GM23338 (cell line): ENCODE measurements at regions not wholly inside any gene's neighbourhood (a gene's known extent, or its start where the extent isn't known, plus 50 kb on each side); places are given as distances from the start of the nearest gene placed in this dataset.

ENCODE experiments used
- ATAC-seq: fragments of 200-7000 bp; cut with Tn5 transposase; 3 replicates; pipeline ENCODE4 v1.9.1; 2020
- DNase-seq: peaks from one replicate; pipeline ENCODE4 v3.0.0-alpha.2; 2015; ENCODE audit warnings: low spot score
- H2AFZ ChIP-seq: fragments of 200-600 bp; sonication (generic); 2 replicates; pipeline ENCODE4 v1.8.0; 2016; ENCODE audit warnings: antibody characterized with exemption, mild to moderate bottlenecking, moderate library complexity
- H3F3A ChIP-seq: fragments of 200-600 bp; sonication (generic); replicated peaks from 2 replicates; pipeline ENCODE4 v1.8.0; 2017; ENCODE audit warnings: antibody characterized with exemption, mixed run types, low read depth
- H3K27ac ChIP-seq: fragments of 200-600 bp; sonication (generic); 2 replicates; pipeline ENCODE4 v1.6.1; 2016; ENCODE audit warnings: low read depth
- H3K27me3 ChIP-seq: fragments of 200-600 bp; sonication (generic); 2 replicates; pipeline ENCODE4 v1.8.0; 2016; ENCODE audit warnings: mild to moderate bottlenecking, mixed run types, moderate library complexity; ENCODE audit not compliant: insufficient read depth
- H3K36me3 ChIP-seq: fragments of 200-600 bp; sonication (generic); 2 replicates; pipeline ENCODE4 v1.8.0; 2016; ENCODE audit warnings: mild to moderate bottlenecking; ENCODE audit not compliant: insufficient read depth
- H3K4me1 ChIP-seq: fragments of 200-600 bp; sonication (generic); 2 replicates; pipeline ENCODE4 v1.8.0; 2016; ENCODE audit warnings: mild to moderate bottlenecking, moderate library complexity; ENCODE audit not compliant: insufficient read depth
- H3K4me2 ChIP-seq: fragments of 200-600 bp; sonication (generic); 2 replicates; pipeline ENCODE4 v1.7.1; 2017; ENCODE audit warnings: mixed run types
- H3K4me3 ChIP-seq: fragments of 200-600 bp; sonication (generic); 2 replicates; pipeline ENCODE4 v1.6.1; 2016; ENCODE audit warnings: mixed run types
- H3K79me2 ChIP-seq: fragments of 200-600 bp; sonication (generic); replicated peaks from 2 replicates; pipeline ENCODE4 v1.8.0; 2017; ENCODE audit warnings: mild to moderate bottlenecking; ENCODE audit not compliant: insufficient read depth
- H3K9me2 ChIP-seq: fragments of 200-600 bp; sonication (generic); 2 replicates; pipeline ENCODE4 v1.8.0; 2017; ENCODE audit not compliant: insufficient read depth
- H4K20me1 ChIP-seq: fragments of 200-600 bp; sonication (generic); replicated peaks from 2 replicates; pipeline ENCODE4 v1.8.0; 2017; ENCODE audit warnings: mild to moderate bottlenecking; ENCODE audit not compliant: insufficient read depth
- H3K27ac Mint-ChIP-seq: 2 replicates; pipeline ENCODE4 v1.8.0; 2020; ENCODE audit warnings: inconsistent platforms, mild to moderate bottlenecking, moderate library complexity, mixed read lengths
- H3K27me3 Mint-ChIP-seq: 3 replicates; pipeline ENCODE4 v1.8.0; 2022; ENCODE audit warnings: low read depth, mild to moderate bottlenecking, moderate library complexity, mixed read lengths, inconsistent platforms; ENCODE audit not compliant: insufficient read depth, poor library complexity
- H3K36me3 Mint-ChIP-seq: 3 replicates; pipeline ENCODE4 v1.8.0; 2021; ENCODE audit warnings: low read depth, mild to moderate bottlenecking, inconsistent platforms, moderate library complexity, mixed read lengths
- H3K4me1 Mint-ChIP-seq: 3 replicates; pipeline ENCODE4 v1.8.0; 2020; ENCODE audit warnings: mild to moderate bottlenecking, inconsistent platforms, mixed read lengths
- H3K4me3 Mint-ChIP-seq: 3 replicates; pipeline ENCODE4 v1.8.0; 2021; ENCODE audit warnings: moderate library complexity, mild to moderate bottlenecking, inconsistent platforms, mixed read lengths
- H3K9me3 Mint-ChIP-seq: 3 replicates; pipeline ENCODE4 v1.8.0; 2020; ENCODE audit warnings: moderate library complexity, mild to moderate bottlenecking, inconsistent platforms, mixed read lengths
- CREB1 ChIP-seq: fragments of 250-450 bp; sonication (Bioruptor Pico); IDR thresholded peaks from 2 replicates; pipeline ENCODE4 v1.5.0; 2020; ENCODE audit warnings: low read depth, mild to moderate bottlenecking, moderate library complexity
- ETS1 ChIP-seq: IDR thresholded peaks from 2 replicates; pipeline ENCODE4 v1.6.1; 2016; ENCODE audit warnings: antibody characterized with exemption
- EZH2 ChIP-seq: fragments of 200-600 bp; sonication (generic); IDR thresholded peaks from one replicate; pipeline ENCODE4 v1.8.0; 2017; ENCODE audit warnings: antibody characterized with exemption, mild to moderate bottlenecking, low read depth; ENCODE audit not compliant: unreplicated experiment
- EZH2phosphoT487 ChIP-seq: fragments of 200-600 bp; sonication (generic); IDR thresholded peaks from one replicate; pipeline ENCODE4 v1.8.1; 2018; ENCODE audit warnings: antibody characterized with exemption; ENCODE audit not compliant: unreplicated experiment
- JUNB ChIP-seq: IDR thresholded peaks from one replicate; pipeline ENCODE4 v1.6.1; 2016; ENCODE audit warnings: antibody characterized with exemption; ENCODE audit not compliant: unreplicated experiment
- NANOG ChIP-seq: IDR thresholded peaks from 2 replicates; pipeline ENCODE4 v1.6.1; 2016; ENCODE audit warnings: antibody characterized with exemption, borderline replicate concordance
- POLR2AphosphoS5 ChIP-seq: IDR thresholded peaks from 2 replicates; pipeline ENCODE4 v1.6.1; 2016; ENCODE audit warnings: antibody characterized with exemption, low read depth
- STAT1 ChIP-seq: IDR thresholded peaks from one replicate; pipeline ENCODE4 v1.6.1; 2016; ENCODE audit warnings: antibody characterized with exemption; ENCODE audit not compliant: unreplicated experiment
- ZNF114 ChIP-seq: fragments of 250-450 bp; sonication (Bioruptor Pico); IDR thresholded peaks from 2 replicates; pipeline ENCODE4 v1.5.0; 2020; ENCODE audit warnings: mild to moderate bottlenecking, moderate library complexity
- ZNF331 ChIP-seq: fragments of 250-450 bp; sonication (Bioruptor Pico); IDR thresholded peaks from 2 replicates; pipeline ENCODE4 v1.5.0; 2020; ENCODE audit warnings: low read depth, mild to moderate bottlenecking, moderate library complexity
- TF ChIP-seq, protein P1 (sequence below): fragments of 250-450 bp; sonication (Bioruptor Pico); IDR thresholded peaks from 2 replicates; pipeline ENCODE4 v1.5.0; 2020; ENCODE audit warnings: mild to moderate bottlenecking, moderate library complexity
- TF ChIP-seq, protein P2 (sequence below), 2 experiments: fragments of 200-600 bp in 1 of 2; sonication (generic) in 1 of 2; conservative IDR thresholded peaks; 2 replicates each; pipeline versions ENCODE4 v1.5.1 to v1.6.1; 2016 to 2017; ENCODE audit warnings: antibody characterized with exemption in 2 of 2, low read depth in 2 of 2, mild to moderate bottlenecking in 2 of 2, moderate library complexity in 1 of 2
- TF ChIP-seq, protein P3 (sequence below): IDR thresholded peaks from one replicate; pipeline ENCODE4 v1.6.1; 2018; ENCODE audit warnings: antibody characterized with exemption; ENCODE audit not compliant: unreplicated experiment

DNA sequence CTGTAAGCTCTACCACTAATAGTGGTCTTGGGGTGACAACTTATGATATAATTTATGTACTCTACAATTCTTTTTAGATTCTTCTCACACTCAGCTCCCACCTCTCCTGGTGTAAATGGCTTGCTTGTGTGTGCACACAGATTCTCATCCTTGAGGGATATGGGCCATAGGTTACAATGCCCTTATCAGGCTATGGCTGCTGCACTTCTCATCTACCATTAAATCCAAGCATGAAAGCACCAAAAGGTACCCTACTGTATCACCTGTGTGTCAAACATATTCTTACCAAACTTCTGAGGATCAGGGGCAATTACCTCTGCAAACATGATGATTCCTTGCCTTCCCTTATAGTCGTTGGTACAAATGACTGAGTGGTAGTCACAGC is 891.9 kb downstream of the SQOR start:
- Mint-ChIP-seq H3K36me3 (no peaks in the 10 kb centered on the region), H3K4me3 (no peak overlapping the region), H3K27ac (no peak overlapping the region), H3K4me1 (no peaks in the 10 kb centered on the region), H3K27me3 (peaks cover 1% of the 10 kb centered on the region), H3K9me3 (peaks cover 48% of the 10 kb centered on the region)
- Histone ChIP-seq H3K4me2 (no peak overlapping the region), H3F3A (no peaks in the 10 kb centered on the region), H3K4me1 (no peaks in the 10 kb centered on the region), H4K20me1 (no peaks in the 10 kb centered on the region), H2AFZ (no peak overlapping the region), H3K27ac (no peak overlapping the region), H3K36me3 (no peaks in the 10 kb centered on the region), H3K4me3 (no peak overlapping the region), H3K9me2 (no peaks in the 10 kb centered on the region), H3K79me2 (no peaks in the 10 kb centered on the region), H3K27me3 (no peaks in the 10 kb centered on the region)
- DNase-seq (no peak), ATAC-seq (no peak)
- no peak for TF ChIP-seq EZH2
- TF ChIP-seq CREB1 (CRISPR knock-in tag): no peak
- TF ChIP-seq ZNF114: no peak
- no peak for TF ChIP-seq POLR2AphosphoS5
- no peak for TF ChIP-seq NANOG
- TF ChIP-seq, protein P1, sequence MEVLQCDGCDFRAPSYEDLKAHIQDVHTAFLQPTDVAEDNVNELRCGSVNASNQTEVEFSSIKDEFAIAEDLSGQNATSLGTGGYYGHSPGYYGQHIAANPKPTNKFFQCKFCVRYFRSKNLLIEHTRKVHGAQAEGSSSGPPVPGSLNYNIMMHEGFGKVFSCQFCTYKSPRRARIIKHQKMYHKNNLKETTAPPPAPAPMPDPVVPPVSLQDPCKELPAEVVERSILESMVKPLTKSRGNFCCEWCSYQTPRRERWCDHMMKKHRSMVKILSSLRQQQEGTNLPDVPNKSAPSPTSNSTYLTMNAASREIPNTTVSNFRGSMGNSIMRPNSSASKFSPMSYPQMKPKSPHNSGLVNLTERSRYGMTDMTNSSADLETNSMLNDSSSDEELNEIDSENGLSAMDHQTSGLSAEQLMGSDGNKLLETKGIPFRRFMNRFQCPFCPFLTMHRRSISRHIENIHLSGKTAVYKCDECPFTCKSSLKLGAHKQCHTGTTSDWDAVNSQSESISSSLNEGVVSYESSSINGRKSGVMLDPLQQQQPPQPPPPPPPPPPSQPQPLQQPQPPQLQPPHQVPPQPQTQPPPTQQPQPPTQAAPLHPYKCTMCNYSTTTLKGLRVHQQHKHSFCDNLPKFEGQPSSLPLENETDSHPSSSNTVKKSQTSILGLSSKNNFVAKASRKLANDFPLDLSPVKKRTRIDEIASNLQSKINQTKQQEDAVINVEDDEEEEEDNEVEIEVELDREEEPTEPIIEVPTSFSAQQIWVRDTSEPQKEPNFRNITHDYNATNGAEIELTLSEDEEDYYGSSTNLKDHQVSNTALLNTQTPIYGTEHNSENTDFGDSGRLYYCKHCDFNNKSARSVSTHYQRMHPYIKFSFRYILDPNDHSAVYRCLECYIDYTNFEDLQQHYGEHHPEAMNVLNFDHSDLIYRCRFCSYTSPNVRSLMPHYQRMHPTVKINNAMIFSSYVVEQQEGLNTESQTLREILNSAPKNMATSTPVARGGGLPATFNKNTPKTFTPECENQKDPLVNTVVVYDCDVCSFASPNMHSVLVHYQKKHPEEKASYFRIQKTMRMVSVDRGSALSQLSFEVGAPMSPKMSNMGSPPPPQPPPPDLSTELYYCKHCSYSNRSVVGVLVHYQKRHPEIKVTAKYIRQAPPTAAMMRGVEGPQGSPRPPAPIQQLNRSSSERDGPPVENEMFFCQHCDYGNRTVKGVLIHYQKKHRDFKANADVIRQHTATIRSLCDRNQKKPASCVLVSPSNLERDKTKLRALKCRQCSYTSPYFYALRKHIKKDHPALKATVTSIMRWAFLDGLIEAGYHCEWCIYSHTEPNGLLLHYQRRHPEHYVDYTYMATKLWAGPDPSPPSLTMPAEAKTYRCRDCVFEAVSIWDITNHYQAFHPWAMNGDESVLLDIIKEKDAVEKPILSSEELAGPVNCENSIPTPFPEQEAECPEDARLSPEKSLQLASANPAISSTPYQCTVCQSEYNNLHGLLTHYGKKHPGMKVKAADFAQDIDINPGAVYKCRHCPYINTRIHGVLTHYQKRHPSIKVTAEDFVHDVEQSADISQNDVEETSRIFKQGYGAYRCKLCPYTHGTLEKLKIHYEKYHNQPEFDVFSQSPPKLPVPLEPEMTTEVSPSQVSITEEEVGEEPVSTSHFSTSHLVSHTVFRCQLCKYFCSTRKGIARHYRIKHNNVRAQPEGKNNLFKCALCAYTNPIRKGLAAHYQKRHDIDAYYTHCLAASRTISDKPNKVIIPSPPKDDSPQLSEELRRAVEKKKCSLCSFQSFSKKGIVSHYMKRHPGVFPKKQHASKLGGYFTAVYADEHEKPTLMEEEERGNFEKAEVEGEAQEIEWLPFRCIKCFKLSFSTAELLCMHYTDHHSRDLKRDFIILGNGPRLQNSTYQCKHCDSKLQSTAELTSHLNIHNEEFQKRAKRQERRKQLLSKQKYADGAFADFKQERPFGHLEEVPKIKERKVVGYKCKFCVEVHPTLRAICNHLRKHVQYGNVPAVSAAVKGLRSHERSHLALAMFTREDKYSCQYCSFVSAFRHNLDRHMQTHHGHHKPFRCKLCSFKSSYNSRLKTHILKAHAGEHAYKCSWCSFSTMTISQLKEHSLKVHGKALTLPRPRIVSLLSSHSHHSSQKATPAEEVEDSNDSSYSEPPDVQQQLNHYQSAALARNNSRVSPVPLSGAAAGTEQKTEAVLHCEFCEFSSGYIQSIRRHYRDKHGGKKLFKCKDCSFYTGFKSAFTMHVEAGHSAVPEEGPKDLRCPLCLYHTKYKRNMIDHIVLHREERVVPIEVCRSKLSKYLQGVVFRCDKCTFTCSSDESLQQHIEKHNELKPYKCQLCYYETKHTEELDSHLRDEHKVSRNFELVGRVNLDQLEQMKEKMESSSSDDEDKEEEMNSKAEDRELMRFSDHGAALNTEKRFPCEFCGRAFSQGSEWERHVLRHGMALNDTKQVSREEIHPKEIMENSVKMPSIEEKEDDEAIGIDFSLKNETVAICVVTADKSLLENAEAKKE: no peak
- no peak for TF ChIP-seq ETS1
- TF ChIP-seq, protein P2, sequence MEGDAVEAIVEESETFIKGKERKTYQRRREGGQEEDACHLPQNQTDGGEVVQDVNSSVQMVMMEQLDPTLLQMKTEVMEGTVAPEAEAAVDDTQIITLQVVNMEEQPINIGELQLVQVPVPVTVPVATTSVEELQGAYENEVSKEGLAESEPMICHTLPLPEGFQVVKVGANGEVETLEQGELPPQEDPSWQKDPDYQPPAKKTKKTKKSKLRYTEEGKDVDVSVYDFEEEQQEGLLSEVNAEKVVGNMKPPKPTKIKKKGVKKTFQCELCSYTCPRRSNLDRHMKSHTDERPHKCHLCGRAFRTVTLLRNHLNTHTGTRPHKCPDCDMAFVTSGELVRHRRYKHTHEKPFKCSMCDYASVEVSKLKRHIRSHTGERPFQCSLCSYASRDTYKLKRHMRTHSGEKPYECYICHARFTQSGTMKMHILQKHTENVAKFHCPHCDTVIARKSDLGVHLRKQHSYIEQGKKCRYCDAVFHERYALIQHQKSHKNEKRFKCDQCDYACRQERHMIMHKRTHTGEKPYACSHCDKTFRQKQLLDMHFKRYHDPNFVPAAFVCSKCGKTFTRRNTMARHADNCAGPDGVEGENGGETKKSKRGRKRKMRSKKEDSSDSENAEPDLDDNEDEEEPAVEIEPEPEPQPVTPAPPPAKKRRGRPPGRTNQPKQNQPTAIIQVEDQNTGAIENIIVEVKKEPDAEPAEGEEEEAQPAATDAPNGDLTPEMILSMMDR (conservative IDR thresholded peaks at IDR 0.05; ENCODE audit: low read depth in 2 of 2): no peak
- TF ChIP-seq ZNF331: no peak
- TF ChIP-seq JUNB: no peak
- TF ChIP-seq, protein P3, sequence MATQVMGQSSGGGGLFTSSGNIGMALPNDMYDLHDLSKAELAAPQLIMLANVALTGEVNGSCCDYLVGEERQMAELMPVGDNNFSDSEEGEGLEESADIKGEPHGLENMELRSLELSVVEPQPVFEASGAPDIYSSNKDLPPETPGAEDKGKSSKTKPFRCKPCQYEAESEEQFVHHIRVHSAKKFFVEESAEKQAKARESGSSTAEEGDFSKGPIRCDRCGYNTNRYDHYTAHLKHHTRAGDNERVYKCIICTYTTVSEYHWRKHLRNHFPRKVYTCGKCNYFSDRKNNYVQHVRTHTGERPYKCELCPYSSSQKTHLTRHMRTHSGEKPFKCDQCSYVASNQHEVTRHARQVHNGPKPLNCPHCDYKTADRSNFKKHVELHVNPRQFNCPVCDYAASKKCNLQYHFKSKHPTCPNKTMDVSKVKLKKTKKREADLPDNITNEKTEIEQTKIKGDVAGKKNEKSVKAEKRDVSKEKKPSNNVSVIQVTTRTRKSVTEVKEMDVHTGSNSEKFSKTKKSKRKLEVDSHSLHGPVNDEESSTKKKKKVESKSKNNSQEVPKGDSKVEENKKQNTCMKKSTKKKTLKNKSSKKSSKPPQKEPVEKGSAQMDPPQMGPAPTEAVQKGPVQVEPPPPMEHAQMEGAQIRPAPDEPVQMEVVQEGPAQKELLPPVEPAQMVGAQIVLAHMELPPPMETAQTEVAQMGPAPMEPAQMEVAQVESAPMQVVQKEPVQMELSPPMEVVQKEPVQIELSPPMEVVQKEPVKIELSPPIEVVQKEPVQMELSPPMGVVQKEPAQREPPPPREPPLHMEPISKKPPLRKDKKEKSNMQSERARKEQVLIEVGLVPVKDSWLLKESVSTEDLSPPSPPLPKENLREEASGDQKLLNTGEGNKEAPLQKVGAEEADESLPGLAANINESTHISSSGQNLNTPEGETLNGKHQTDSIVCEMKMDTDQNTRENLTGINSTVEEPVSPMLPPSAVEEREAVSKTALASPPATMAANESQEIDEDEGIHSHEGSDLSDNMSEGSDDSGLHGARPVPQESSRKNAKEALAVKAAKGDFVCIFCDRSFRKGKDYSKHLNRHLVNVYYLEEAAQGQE: no peak
- no peak for TF ChIP-seq EZH2phosphoT487
- no peak for TF ChIP-seq STAT1
